HG02938 (cell line): ENCODE measurements at regions not wholly inside any gene's neighbourhood (a gene's known extent, or its start where the extent isn't known, plus 50 kb on each side); places are given as distances from the start of the nearest gene placed in this dataset.

ENCODE experiments used
- ATAC-seq: cut with Tn5 transposase; IDR thresholded peaks from one replicate; pipeline ENCODE4 v1.9.1; 2021; ENCODE audit warnings: mild to moderate bottlenecking, moderate library complexity; ENCODE audit not compliant: unreplicated experiment

DNA sequence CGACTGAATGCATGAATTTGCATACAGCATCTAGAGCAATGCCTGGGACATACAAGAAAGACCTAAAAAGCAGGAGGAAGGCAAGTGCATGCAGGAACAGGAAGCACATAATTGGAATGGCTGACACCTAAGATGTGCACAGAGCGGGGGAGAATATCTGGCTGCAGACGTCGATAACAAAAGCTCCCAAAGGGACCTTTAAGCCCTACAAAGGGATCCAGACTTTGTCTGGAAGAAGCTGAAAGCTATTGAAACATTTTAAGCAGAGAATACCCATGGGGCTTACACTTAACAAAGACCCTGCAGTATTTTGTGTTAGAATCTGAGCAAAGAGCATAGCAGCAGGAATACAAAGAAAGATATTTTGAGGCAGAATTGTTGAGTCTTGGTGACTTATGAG lies 107.4 kb upstream of the CLDN10 start:
- ATAC-seq, result no peak

DNA sequence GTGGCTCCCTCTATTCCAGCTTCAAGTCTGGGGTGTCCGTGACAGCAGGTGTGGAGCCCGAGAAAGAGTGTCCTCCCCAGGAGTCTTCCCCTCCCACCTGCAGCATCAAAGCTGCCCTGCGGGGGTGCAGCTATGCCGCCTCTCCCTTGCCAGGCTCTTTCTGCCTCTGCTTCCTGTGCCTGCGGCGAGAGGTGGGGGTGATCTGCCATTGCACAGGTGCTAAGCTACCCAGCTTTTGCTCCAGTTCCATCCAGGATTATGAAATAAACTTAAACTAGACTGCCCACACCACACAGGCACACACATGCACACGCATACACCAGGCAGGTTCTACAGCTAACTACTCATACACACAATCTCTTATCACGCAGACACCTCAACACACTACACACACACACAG lies 104.7 kb upstream of the CLDN10 start:
- ATAC-seq, result no peak

DNA sequence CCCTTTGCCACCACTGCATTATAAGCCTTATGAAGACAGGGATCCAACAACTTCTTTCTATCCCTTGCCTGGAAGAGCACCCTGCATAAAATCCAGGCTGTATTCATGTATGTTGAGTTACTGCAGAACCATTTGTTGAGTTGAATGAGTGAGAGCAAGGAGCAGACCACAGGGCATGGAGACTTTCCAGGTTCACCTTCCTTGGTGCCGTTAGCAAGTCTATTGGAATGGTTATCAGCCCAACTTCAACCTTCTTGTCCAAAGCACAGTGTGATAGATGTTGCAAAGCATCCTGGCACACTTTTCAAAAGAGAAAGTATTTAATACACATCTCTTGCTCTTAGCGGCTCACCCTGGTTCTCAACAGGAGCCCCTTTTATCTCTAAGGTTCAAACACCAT lies 100.9 kb upstream of the CLDN10 start:
- ATAC-seq, result no peak

DNA sequence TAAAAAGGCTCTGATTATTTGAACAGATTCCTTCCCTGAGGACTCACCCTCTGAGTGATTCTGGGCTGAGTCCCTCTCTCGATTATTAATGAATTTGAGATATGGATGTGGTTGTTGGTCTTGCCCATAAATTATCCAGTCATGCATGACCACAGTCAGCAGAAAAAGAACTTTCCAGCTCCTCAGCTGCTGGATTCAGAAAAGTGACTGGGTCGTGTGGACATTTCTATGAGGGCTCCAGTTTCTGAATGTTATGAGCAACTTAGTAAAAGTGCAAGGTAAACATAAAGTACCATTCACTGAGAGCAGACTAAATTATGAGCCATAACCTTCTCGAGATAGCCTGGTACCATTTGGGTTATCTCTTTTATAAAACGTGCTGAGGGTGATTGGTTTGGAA lies 100.1 kb upstream of the CLDN10 start:
- no peak for ATAC-seq

DNA sequence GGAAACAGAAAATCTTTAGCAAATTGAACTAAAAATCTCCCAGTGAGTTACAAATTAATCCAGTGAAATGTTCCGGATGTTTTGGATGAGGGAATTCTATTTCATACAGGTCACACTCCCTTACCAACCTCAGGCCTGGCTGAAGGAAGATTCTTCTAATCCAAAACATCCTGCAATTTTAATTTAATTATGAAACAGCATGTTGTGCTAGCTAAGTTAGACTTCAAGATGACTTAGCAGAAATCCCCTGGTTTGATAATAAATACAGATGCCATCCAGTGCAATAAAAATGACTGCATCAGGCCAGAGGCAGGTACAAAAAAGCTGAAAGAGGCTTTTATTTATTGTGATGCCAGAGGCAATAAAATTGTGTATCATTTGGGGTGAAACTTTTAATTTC lies 96.7 kb upstream of the CLDN10 start:
- no peak for ATAC-seq

DNA sequence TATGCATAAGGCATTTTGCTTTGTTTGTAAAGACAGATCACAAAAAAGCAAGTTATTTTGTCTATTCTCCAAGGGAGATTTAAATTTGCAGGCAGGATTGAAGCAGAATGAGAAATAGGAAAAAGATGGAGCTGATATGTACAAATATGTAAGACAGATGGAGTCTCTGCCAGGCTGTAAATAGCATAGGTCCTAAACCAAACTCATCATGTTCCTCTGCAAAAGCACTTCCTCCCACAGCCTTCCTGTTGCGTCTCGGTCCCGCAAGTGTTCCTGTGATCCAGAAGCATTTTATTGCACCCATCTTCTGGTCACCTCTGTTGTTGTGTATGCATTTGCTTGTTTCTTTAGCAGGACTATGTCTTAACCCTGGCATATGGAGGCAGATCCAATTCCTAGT lies 95.7 kb upstream of the CLDN10 start:
- no peak for ATAC-seq

DNA sequence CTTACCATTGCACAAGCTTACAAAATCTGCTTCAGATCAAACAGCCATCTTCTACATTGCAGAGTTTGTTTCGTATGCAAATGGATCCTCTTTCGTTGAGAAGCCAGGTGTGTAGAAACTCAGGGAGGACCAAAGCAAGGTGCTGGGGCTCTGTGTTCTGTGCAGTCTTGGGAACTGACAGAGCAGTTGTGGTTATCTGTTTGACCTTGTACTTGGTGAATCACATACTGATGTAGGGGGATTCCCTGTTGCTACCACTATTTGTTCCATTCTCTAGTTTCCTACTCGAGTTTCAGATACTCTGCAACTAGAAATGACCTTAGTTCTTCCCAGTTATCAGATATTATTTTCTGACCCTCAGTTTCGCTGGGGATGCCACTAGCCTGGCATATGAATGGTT lies 95.2 kb upstream of the CLDN10 start:
- ATAC-seq, result peak; percentile 99

DNA sequence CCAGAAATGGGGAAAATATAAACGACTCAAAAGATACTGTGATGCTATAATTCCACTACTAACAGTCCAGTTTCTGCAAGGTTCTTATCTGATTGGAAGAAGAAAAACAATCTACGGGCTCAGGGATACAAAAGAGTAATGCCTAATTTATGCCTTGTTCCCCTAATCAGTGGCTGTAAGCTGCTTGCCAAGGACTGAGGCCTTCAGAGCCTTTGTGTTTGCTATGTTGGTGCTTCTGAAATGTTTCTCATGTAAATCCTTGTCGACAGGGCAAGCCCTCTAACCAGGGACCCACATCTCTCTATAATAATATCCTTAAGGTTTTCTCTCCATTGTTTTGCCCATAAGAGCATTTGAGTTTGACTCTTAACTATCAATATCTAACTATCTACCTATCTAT lies 89.7 kb upstream of the CLDN10 start:
- ATAC-seq, result no peak

DNA sequence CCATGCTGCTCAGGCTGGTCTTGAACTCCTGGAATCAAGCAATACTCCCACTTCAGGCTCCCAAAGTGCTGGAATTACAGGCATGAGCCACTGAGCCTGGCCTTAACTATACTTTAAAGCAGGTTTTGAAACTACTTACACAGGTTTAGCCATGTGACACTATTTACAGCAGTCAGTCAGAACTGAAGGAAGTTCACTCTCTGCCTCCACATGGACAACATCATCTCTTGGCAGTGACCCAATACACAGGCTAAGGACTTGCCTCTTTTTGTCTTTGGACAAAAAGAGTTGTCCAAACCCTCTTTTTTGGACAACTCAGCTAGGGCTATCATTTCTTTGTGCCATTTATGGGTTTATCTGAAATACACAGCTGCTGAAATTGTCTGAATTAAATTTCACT lies 89.0 kb upstream of the CLDN10 start:
- no peak for ATAC-seq

DNA sequence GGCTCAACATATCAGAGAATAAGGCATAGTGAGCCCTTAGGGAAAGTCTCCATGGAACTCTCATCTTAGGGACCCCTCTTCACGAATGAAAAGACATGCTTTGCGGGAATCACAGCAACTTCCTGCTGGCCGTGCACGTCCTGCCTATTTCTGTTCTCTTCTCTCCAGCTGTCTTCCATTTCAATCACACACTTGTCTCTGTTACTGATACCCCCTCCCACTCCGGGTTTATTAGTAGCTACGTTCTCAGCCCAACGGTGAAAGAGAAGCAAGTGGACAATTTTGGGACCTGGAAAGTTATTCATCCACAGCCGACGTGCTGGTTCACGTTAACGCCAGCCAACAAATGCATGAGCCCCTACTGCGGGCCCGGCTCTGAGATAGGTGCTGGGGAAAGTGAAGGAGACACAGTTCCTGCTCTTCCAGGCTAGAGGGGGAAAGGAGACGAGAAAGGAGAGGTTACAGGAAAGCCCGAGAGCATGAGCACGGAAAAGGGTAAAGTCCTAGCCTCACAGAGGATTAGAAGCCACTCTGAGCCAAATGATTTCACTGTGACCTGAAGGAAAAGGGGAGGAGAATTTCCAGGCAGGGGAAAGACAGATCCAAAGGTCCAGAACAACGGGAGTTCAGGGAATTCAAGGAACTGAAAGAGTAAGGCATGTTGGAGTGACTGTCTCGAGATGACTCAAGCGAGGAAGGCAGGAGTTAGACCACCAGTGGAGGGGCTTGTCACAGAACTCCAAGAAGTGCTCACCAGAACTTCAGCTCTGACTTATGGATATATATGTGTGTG lies 81.8 kb upstream of the CLDN10 start:
- ATAC-seq, result no peak

DNA sequence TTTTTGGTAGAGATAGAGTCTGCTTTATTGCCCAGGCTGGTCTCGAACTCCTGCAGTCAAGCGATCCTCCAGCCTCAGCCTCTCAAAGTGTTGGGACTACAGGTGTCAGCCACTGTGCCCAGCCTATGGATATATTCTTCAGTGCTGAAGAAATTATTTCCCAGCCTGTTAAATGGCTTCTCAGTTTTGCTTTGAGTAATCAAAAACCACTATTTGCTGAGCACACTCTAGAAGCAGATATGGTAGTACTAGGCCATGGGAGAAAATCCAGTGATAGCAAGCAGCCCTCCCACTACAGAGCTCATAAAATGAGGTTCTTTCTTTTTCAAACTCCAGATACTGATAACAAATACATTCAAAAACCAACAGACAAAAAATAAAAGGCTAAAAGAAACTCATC lies 80.6 kb upstream of the CLDN10 start:
- peak; percentile 46 for ATAC-seq

DNA sequence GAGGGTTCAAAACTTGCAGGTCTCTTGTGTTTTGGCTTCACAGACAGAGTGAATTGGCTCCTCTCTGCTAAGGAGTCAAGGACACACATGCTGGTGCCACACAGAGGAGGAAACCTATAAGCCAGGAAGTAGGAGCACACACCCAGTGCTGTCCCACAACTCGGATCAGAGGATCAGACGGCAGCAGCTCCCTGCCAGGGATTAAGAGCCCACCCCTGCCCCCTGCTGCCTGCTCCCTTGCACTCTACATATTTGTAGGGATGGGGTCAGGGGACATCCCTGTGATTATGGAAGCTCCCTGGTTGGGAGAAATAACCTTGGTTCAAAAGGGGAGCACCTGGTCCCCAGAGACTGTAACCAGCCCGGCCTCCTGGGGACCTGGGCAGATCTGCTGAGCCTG lies 77.5 kb upstream of the CLDN10 start:
- ATAC-seq, result no peak

DNA sequence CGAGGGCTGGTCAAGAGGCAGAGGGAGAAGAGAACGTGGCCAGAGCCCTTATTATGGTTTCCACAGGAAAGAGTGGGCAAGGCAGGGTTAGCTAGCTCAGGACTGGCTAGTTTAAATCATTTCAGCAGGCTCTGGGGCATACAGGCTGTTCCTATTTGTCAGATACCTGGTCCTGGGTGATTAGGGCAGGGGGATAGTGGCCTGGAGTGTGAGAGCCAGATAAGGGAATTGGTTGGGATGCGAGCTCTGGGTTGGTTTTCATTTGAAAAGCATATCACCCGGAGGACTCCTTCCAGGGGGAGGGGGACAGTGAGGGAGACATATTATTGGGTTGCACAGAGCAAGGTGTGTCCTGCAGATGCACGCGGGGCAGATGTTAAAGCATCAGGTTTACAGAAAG lies 75.3 kb upstream of the CLDN10 start:
- ATAC-seq, result no peak

DNA sequence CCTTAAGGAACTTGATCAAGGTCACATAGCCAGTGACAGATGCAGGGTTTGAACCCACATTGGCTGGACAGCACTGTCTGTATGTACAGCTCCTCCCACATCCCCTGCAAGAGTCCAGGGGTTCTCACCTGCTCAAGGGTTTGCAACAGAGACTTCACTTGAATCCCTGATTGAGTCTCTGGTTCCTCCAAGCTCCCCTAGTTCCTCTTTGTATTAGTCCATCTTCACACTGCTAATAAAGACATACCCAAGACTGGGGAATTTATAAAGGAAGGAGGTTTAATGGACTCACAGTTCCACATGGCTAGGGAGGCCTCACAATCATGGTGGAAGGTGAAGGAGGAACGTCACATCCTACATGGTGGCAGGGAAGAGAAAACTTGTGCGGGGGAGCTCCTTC lies 72.8 kb upstream of the CLDN10 start:
- peak; percentile 14 for ATAC-seq

DNA sequence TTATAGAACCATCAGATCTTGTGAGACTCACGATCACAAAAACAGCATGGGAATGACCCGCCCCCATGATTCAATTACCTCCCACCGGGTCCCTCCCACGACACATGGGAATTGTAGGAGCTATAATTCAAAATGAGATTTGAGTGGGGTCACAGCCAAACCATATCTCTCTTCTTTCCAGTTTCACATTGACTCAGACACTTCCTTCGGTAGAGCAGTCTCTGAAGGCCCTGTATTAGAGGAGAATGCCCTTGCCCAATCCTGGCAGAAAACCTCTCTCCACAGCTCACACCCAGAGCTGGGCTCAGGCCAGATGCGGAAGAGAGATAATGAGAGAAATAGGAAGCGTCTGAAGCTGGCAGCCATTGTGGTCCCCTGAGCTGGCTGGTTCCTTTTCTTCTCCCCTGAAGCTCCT lies 72.4 kb upstream of the CLDN10 start:
- peak; percentile 55 for ATAC-seq

DNA sequence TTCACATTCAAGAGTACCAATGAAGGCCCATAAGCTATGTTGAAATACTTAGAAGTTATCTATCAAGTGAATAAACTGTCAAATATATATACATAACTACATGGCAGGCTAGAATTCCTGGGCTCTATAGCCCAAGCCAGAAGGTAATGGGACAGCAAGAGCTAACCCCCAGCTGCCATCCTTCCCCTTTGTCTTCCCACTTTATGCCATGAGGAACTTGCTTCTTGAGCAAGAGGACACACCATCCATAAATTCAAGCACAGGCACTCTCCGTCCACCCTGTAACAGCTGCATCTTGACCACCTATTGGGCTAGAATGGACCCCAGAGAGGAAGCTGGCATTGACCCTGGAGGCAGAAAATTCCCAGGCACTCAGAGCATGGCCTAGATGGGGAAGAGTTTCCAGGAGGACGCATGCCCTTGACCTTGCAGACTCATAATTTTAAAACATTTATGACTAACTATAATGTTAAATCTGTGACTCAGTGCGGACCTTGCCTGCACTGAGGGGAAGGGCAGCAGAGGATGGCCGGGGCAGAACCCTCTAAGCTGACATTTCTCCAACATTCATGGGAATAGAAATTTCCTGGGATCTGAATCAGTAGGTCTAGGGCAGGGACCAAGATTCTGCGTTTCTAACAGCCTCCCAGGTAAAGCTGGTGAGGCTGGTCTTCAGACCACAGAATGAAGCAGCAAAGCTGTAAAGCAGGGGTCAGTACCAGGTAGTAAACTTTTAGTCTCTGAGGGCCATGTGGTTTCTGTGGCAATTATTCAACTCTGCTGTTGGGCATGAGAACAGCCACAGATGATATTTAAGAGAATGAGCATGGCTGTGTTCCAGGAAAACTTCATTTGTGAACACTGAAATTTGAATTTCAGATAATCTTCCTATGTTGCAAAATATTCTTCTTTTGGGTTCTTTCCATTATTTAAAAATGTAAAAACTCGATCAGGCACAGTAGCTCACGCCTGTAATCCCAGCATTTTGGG lies 71.4 kb upstream of the CLDN10 start:
- ATAC-seq, result no peak

DNA sequence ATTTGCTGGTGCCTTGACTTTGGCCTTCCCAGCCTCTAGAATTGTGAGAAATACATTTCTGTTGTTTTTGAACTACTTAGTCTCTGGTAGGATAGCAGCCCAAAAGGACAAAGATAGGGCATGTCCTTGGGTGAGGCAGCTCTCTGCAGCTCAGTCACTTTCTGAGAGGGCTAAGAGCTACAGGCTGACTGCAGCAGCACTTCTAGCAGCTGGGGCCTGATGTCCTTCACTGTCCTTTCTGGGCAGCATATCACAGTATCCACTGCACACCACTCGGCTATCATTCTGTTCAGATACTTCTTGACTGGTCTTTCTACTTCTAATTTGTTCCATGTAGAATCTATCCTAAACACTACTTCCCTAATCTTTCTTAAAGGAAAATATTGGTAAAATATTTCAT lies 68.5 kb upstream of the CLDN10 start:
- ATAC-seq, result no peak

DNA sequence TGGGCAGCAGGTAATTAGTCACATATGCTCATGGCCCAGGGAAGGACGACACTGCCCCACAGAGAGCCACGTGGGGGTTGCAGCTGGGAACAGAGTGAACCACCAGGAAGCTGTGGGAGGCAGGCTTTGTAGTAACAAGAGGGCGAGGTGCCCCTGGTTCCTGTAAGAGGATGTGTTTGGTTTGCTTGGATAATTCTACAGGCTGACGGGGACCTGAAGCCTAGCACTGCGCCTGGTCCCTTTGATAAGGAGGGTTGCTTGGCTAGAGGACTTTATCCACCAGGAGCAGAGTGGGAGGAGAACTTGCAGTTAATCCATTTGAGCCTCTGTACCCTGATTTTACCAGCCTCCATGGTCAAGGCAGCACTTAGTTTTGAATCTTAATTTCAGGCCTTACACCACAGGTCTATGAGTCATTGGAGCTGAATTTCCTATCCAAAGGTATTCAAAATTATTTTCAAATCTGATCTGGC lies 67.4 kb upstream of the CLDN10 start:
- no peak for ATAC-seq

DNA sequence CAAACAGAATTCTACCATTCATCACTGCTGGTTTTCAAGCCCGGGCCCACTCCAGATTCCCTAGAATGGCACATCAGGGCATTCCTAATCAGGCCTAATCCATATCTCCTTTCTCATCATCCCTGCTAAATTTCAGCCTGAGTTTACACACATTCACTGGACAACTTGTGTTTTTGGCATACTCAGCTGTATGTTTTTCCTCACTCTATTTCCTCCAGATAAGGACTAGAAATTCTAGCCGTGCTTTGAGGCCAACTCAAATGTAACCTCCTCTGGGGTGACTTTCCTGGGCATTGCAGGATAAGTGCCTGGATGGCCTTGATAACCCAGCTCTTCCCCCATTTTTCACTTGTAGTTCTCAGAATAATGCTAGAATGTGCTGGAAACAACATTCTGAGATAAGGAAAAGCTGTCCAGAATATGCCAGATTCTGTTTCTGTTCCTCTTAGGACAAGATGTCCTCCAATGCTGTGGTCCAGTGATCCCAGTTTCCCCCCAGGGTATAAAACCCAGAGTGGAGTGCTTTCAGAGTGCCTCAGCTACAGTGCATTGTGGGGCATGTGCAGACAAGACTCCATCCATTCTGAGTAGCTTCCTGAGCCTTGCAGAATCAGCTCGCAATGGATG lies 66.9 kb upstream of the CLDN10 start:
- ATAC-seq, result no peak

DNA sequence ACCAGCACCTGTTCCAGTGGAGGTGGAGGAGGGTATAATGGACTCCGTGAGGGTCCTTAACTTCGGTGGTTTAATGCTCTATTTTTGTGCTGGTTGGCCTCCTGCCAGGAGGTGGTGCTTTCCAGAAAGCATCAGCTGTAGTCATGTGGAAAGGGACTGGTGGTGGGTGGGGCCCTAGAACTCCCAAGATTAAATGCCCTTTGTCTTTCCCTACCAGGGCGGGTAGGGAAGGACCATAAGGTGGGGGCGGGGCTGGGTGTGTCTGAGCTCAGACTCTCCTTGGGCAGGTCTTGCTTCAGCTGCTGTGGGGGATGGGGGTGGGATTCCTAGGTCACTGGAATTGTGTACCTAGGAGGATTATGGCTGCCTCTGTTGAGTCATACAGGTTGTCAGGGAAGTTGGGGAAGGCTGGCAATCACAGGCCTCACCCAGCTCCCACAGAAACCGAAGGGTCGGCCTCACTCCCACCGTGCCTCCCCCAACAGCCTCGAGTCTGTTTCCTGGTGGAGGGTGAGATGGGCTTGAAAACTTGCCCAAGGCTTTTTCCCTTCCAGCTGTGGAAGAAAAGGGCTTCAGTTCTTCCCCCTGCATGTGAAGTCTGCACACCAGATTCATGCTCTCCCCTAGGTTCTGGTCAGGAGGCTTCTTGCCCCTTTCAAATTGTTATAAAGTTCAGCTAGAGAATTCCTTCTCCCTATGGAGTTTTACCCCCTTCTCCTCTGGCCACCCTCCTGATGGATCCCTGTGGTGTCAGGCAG lies 60.3 kb upstream of the CLDN10 start:
- no peak for ATAC-seq
